ENCODE measurements at regions not wholly inside any gene's neighbourhood (a gene's known extent, or its start where the extent isn't known, plus 50 kb on each side); places are given as distances from the start of the nearest gene placed in this dataset.

GRCh38 chr4:20416800-20417199 is 165.1 kb downstream of the SLIT2 start:
- Histone ChIP-seq H3K4me2 (ENCODE audit: insufficient read depth, low read length) (no peak overlapping the region), H3K27me3 (ENCODE audit: control insufficient read depth in 2 of 2, insufficient read depth in 2 of 2, low read length in 2 of 2) (no peaks in the 10 kb centered on the region), H3K9me3 (replicated peaks; ENCODE audit: control insufficient read depth, insufficient read depth, low read length) (no peaks in the 10 kb centered on the region), H4K20me1 (replicated peaks; ENCODE audit: control insufficient read depth, extremely low read depth, insufficient read depth, low read length) (no peaks in the 10 kb centered on the region), H2AFZ (ENCODE audit: low read depth, low read length) (no peak overlapping the region), H3K4me1 (ENCODE audit: control insufficient read depth, extremely low read depth, insufficient read depth, low read length) (peaks cover 9% of the 10 kb centered on the region), H3K4me3 (replicated peaks in 1 of 3; ENCODE audit: insufficient read depth in 1 of 3, low read depth in 1 of 3, low read length in 3 of 3) (no peak overlapping the region), H3K27ac (ENCODE audit: insufficient read depth, low read depth, low read length) (no peak overlapping the region), H3K9me1 (replicated peaks; ENCODE audit: control insufficient read depth, extremely low read depth, insufficient read depth, low read length) (no peaks in the 10 kb centered on the region), H3K9ac (replicated peaks; ENCODE audit: extremely low read depth, insufficient read depth, low read length) (no peak overlapping the region), H3K79me2 (ENCODE audit: control insufficient read depth, insufficient read depth, low read length) (no peaks in the 10 kb centered on the region), H3K36me3 (ENCODE audit: control insufficient read depth in 2 of 2, extremely low read depth in 1 of 2, insufficient read depth in 2 of 2, low read length in 2 of 2) (no peaks in the 10 kb centered on the region)
- no TSS peak for BruUV-seq (replicated peaks)
- DNase-seq (ENCODE audit: low read depth, low spot score), result no peak
- ChIA-PET POLR2A (no interaction called here), CTCF (interaction anchor here (0.6 to 2.7 kb wide), 5 partner anchors 9 to 269 kb away, joined by 3 to 9 read pairs (median 5); no protein-coding TSS in a partner anchor)
- intact Hi-C loops (cut with micrococcal nuclease), result no loop called here
- TF ChIP-seq FOS (IDR thresholded peaks at IDR 0.05; ENCODE audit: borderline replicate concordance, insufficient read depth, low read length), result no peak
- TF ChIP-seq GATA2 (IDR thresholded peaks at IDR 0.05; ENCODE audit: insufficient read depth, insufficient read length, low read depth, low read length), result no peak
- TF ChIP-seq JUN (IDR thresholded peaks at IDR 0.05; ENCODE audit: borderline replicate concordance, insufficient read depth, insufficient read length, low read depth), result no peak
- no peak for TF ChIP-seq MYC (IDR thresholded peaks at IDR 0.05; ENCODE audit: low read depth, low read length)
- TF ChIP-seq POLR2AphosphoS5 (IDR thresholded peaks at IDR 0.05; ENCODE audit: insufficient read depth, low read depth, low read length), result no peak
- no peak for TF ChIP-seq POLR2A (IDR thresholded peaks at IDR 0.05; ENCODE audit: low read depth, low read length)
- TF ChIP-seq CTCF (IDR thresholded peaks at IDR 0.05; ENCODE audit: extremely low read depth in 1 of 2, insufficient read depth in 1 of 2, low read depth in 1 of 2, low read length in 2 of 2), result no peak
- no peak for TF ChIP-seq MAX (IDR thresholded peaks at IDR 0.05; ENCODE audit: insufficient read depth, insufficient read length)
- TF ChIP-seq EZH2 (IDR thresholded peaks at IDR 0.05; ENCODE audit: borderline replicate concordance, low read depth, low read length, severe bottlenecking), result no peak
- FAIRE-seq, result peak; percentile 28
- dilution Hi-C loops (cut with MboI; ENCODE audit: extremely low pct_ligation_motif_present, low sequenced_read_pairs), result loop anchor here (25.0 kb wide), 1 partner anchor 271 kb away; no protein-coding TSS in a partner anchor

Data from endothelial cell of umbilical vein (primary cell).